Astrocyte of the cerebellum (primary cell): ENCODE measurements at regions not wholly inside any gene's neighbourhood (a gene's known extent, or its start where the extent isn't known, plus 50 kb on each side); places are given as distances from the start of the nearest gene placed in this dataset.
"Not testable (repeated sequence)": the region's sequence is repeated elsewhere in the genome, so short reads cannot be mapped to it uniquely, and the experiment has no call there.

ENCODE experiments used
- DNase-seq: peaks from one replicate; pipeline ENCODE4 v3.0.0-alpha.2; 2011; ENCODE audit warnings: low read depth
- H3K4me3 ChIP-seq: 2 replicates; pipeline ENCODE4 v1.5.1; 2011; ENCODE audit warnings: mild to moderate bottlenecking, low read depth, low read length, moderate library complexity
- CTCF ChIP-seq: IDR thresholded peaks from 2 replicates; pipeline ENCODE4 v1.5.1; 2012; ENCODE audit warnings: low read length, low read depth, moderate library complexity, mild to moderate bottlenecking; ENCODE audit errors: missing control alignments
- in situ Hi-C: cut with HindIII; loops from 2 replicates; pipeline ENCODE4 v1.10.0; 2017; ENCODE audit warnings: low sequenced_read_pairs

- in situ Hi-C loops, result no loop called here
- TF ChIP-seq CTCF, result peak; percentile 22
- no peak for DNase-seq
- H3K4me3 ChIP-seq, result no peak overlapping the region
Measured at GRCh38 chr12:127964717-127965116, 302.3 kb upstream of the TMEM132C start.

DNA sequence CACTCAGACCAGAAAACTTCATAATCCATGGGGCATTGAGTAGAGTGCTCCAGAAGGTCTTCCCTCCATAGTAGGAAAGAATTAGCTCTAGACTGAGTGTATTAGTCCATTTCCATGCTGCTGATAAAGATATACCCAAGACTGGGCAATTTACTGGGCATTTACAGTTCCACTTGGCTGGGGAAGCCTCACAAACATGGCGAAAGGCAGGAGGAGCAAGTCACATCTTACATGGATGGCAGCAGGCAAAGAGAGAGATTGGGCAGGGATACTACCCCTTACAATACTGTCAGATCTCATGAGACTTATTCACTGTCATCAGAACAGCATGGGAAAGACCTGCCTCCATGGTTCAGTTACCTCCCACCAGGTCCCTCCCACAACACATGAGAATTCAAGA, 300.6 kb upstream of the TMEM132C start:
- in situ Hi-C loops, result no loop called here

DNA sequence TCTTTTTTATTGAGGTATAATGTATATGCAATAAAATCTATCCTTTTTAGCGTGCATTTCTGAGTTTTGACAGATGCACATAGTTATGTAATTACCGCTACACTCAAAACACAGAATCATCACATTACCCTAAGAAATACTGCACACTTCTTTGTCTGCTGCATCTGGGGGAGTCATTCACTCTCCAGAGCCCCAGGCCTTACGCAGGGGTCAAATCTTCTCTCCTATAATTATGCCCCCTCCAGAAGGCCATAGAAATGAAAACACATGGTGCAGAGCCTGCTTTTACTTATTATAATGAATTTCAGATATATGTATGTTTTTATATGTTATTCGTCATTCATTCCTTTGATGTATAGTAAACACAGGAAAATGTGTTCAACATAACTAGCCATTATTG, 296.5 kb upstream of the TMEM132C start:
- no peak overlapping the region for H3K4me3 ChIP-seq
- no peak for TF ChIP-seq CTCF
- in situ Hi-C loops, result no loop called here
- DNase-seq, result no peak

More for the DNA sequence above, 300.6 kb upstream of the TMEM132C start:
- H3K4me3 ChIP-seq, result no peak overlapping the region
- no peak for TF ChIP-seq CTCF
- DNase-seq, result no peak

DNA sequence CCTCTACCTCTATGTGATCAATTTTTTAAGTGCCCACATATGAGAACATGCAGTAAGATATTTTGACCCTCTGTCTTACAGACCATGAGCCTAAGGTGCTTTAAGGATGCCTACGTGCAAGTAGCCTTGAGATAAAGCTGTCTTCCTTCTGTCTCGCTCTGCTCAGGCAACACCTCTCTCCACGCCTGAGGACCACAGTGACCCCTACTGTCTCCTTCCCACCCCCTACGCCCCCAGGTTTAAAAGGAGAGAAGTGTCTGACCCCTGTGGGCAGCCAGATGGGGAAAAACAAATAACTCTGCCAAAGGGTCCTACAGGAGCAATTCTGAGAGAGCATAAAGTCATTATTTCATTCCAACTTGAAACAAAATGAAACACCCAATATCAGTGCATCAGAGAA, 286.4 kb upstream of the TMEM132C start:
- no peak for DNase-seq
- TF ChIP-seq CTCF, result no peak
- in situ Hi-C loops, result no loop called here
- no peak overlapping the region for H3K4me3 ChIP-seq

- no peak for TF ChIP-seq CTCF
- in situ Hi-C loops, result no loop called here
- DNase-seq, result no peak
- no peak overlapping the region for H3K4me3 ChIP-seq
Measured at GRCh38 chr12:127981875-127982274, 285.1 kb upstream of the TMEM132C start.

DNA sequence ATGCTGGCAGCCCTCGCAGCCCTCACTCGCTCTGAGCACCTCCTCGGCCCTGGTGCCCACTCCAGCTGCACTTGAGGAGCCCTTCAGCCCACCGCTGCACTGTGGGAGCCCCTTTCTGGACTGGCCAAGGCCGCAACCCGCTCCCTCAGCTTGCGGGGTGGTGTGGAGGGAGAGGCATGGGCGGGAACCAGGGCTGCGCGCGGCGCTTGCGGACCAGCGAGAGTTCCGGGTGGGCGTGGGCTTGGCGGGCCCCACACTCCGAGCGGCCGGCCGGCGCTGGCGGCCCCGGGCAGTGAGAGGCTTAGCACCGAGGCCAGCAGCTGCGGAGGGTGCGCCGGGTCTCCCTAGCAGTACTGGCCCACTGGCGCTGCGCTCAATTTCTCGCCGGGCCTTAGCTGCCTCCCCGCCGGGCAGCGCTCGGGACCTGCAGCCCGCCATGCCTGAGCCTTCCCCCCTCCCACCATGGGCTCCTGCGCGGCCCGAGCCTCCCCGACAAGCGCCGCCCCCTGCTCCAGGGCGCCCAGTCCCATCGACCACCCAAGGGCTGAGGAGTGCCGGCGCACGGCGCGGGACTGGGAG, 283.7 kb upstream of the TMEM132C start:
- H3K4me3 ChIP-seq, in situ Hi-C loops, DNase-seq: not testable (repeated sequence)

GRCh38 chr12:127984386-127985055, 282.4 kb upstream of the TMEM132C start:
- TF ChIP-seq CTCF, result no peak
- in situ Hi-C loops, result no loop called here
- H3K4me3 ChIP-seq, result no peak overlapping the region
- DNase-seq, result no peak
